ENCODE measurements at regions not wholly inside any gene's neighbourhood (a gene's known extent, or its start where the extent isn't known, plus 50 kb on each side); places are given as distances from the start of the nearest gene placed in this dataset.

DNA sequence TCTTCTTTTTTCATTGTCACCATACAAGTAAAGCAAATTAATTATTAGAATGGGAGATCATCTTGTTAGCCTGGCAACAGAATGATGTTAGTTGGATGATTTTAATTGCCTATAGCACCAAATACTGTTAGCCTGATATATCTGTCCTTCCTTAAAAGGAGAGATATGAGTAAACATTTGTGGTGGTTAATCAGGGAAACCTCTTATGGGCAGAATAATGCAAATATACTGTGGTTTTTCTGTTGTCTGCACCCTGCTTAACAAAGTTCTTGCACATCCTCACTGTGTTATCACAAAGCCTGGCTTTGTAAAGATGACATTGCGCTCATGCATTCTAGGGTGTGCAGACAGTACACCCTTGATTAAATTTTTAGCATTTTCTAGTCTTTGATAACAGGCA is 254.9 kb upstream of the SMC2 start:
- no peak for DNase-seq
- H3K9ac ChIP-seq (ENCODE audit: low read length), result no peak overlapping the region
- no peaks in the 10 kb centered on the region for H3K9me2 ChIP-seq (replicated peaks; ENCODE audit: low read length)
- no peaks in the 10 kb centered on the region for H4K20me1 ChIP-seq (ENCODE audit: low read length)
- no peaks in the 10 kb centered on the region for H3K9me3 ChIP-seq (ENCODE audit: low read length)
- H2AFZ ChIP-seq (ENCODE audit: low read length), result no peak overlapping the region
- no TSS peak for BruUV-seq (replicated peaks)
- ATAC-seq, result no peak
- H3K4me1 ChIP-seq (ENCODE audit: insufficient read depth, low read length), result no peaks in the 10 kb centered on the region
- no peaks in the 10 kb centered on the region for H3K36me3 ChIP-seq (ENCODE audit: low read depth, low read length)
- no peaks in the 10 kb centered on the region for H3K27me3 ChIP-seq (ENCODE audit: low read length)
- TF ChIP-seq EZH2phosphoT487 (IDR thresholded peaks at IDR 0.05; ENCODE audit: borderline replicate concordance, low read length) (no peak), EZH2 (IDR thresholded peaks at IDR 0.05; ENCODE audit: low read length, unreplicated experiment) (no peak)
- TF ChIP-seq, protein P1, sequence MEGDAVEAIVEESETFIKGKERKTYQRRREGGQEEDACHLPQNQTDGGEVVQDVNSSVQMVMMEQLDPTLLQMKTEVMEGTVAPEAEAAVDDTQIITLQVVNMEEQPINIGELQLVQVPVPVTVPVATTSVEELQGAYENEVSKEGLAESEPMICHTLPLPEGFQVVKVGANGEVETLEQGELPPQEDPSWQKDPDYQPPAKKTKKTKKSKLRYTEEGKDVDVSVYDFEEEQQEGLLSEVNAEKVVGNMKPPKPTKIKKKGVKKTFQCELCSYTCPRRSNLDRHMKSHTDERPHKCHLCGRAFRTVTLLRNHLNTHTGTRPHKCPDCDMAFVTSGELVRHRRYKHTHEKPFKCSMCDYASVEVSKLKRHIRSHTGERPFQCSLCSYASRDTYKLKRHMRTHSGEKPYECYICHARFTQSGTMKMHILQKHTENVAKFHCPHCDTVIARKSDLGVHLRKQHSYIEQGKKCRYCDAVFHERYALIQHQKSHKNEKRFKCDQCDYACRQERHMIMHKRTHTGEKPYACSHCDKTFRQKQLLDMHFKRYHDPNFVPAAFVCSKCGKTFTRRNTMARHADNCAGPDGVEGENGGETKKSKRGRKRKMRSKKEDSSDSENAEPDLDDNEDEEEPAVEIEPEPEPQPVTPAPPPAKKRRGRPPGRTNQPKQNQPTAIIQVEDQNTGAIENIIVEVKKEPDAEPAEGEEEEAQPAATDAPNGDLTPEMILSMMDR (conservative IDR thresholded peaks at IDR 0.05; ENCODE audit: low read depth, low read length), result no peak
- no peak overlapping the region for H3K4me2 ChIP-seq (ENCODE audit: low read length)
- no peak overlapping the region for H3K27ac ChIP-seq (ENCODE audit: low read length)
- CTCF ChIA-PET, result no interaction called here
- intact Hi-C loops (cut with micrococcal nuclease), result no loop called here
- POLR2A ChIA-PET (ENCODE audit: unreplicated experiment), result no interaction called here
- no peaks in the 10 kb centered on the region for H3K79me2 ChIP-seq (ENCODE audit: low read length)
- H3F3A ChIP-seq (ENCODE audit: low read length, unreplicated experiment), result no peaks in the 10 kb centered on the region
- H3K4me3 ChIP-seq (ENCODE audit: low read length), result no peak overlapping the region

DNA sequence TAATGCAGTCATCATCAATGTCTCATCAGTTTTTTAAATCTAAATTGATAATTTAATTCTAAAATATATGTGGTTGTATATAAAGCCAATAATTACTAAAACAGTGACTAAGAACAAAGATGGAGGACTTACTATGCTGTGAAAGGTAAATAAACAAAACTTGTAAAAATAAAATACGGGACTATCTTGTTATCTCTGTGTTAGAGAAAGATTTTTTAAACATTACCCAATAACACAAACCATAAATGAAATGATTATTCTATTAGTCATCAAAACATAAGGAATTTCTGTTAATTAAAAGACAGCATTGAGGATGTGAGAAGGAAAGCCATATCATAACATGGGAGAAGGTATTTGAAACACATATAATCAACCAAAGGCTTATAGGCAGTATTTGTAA is 226.2 kb upstream of the SMC2 start:
- DNase-seq (no peak), ATAC-seq (no peak)
- intact Hi-C loops (cut with micrococcal nuclease), result no loop called here
- no peaks in the 10 kb centered on the region for H3K4me1 ChIP-seq (ENCODE audit: insufficient read depth, low read length)
- no peaks in the 10 kb centered on the region for H4K20me1 ChIP-seq (ENCODE audit: low read length)
- H3K79me2 ChIP-seq (ENCODE audit: low read length), result no peaks in the 10 kb centered on the region
- no peak overlapping the region for H3K27ac ChIP-seq (ENCODE audit: low read length)
- H3K27me3 ChIP-seq (ENCODE audit: low read length), result no peaks in the 10 kb centered on the region
- no peak overlapping the region for H3K9ac ChIP-seq (ENCODE audit: low read length)
- CTCF ChIA-PET, result no interaction called here
- no peak overlapping the region for H2AFZ ChIP-seq (ENCODE audit: low read length)
- H3K9me2 ChIP-seq (replicated peaks; ENCODE audit: low read length), result no peaks in the 10 kb centered on the region
- POLR2A ChIA-PET (ENCODE audit: unreplicated experiment), result no interaction called here
- BruUV-seq (replicated peaks), result no TSS peak
- H3F3A ChIP-seq (ENCODE audit: low read length, unreplicated experiment), result no peaks in the 10 kb centered on the region
- no peak overlapping the region for H3K4me3 ChIP-seq (ENCODE audit: low read length)
- H3K36me3 ChIP-seq (ENCODE audit: low read depth, low read length), result no peaks in the 10 kb centered on the region
- TF ChIP-seq EZH2phosphoT487 (IDR thresholded peaks at IDR 0.05; ENCODE audit: borderline replicate concordance, low read length), result no peak
- H3K4me2 ChIP-seq (ENCODE audit: low read length), result no peak overlapping the region
- H3K9me3 ChIP-seq (ENCODE audit: low read length), result no peaks in the 10 kb centered on the region

DNA sequence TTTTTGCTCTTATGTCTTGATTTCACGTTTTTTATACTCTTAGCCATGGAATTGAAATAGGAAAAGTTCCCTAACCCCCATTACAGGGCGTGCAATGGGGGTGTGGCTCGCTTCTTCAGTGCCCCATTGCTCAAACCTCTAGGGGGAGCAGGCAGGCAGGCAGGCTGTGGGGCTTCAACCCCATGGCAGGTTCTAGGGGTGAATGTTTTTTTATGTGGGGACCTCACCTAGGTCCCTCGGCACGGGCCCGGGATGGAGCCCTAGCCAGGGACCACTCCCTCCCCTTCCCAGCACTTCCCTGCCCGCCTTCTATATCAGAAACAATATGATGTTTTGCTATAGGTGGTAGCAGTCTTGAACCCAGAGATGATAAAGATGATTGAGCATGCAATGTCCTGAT is 221.3 kb upstream of the SMC2 start:
- no TSS peak for BruUV-seq (replicated peaks)

More for the DNA sequence above, 221.3 kb upstream of the SMC2 start:
- ATAC-seq (no peak), DNase-seq (no peak)
- H3K4me1 ChIP-seq (ENCODE audit: insufficient read depth, low read length), result no peaks in the 10 kb centered on the region
- H3K4me3 ChIP-seq (ENCODE audit: low read length), result no peak overlapping the region
- H3K36me3 ChIP-seq (ENCODE audit: low read depth, low read length), result no peaks in the 10 kb centered on the region
- no peaks in the 10 kb centered on the region for H4K20me1 ChIP-seq (ENCODE audit: low read length)
- no peak overlapping the region for H3K4me2 ChIP-seq (ENCODE audit: low read length)
- POLR2A ChIA-PET (ENCODE audit: unreplicated experiment), result no interaction called here
- no peaks in the 10 kb centered on the region for H3K9me2 ChIP-seq (replicated peaks; ENCODE audit: low read length)
- TF ChIP-seq EZH2 (IDR thresholded peaks at IDR 0.05; ENCODE audit: low read length, unreplicated experiment), result no peak
- TF ChIP-seq, protein P1 (conservative IDR thresholded peaks at IDR 0.05; ENCODE audit: low read depth, low read length), result no peak
- TF ChIP-seq EZH2phosphoT487 (IDR thresholded peaks at IDR 0.05; ENCODE audit: borderline replicate concordance, low read length), result no peak
- intact Hi-C loops (cut with micrococcal nuclease), result no loop called here
- no peaks in the 10 kb centered on the region for H3K27me3 ChIP-seq (ENCODE audit: low read length)
- no peak overlapping the region for H3K27ac ChIP-seq (ENCODE audit: low read length)
- no peaks in the 10 kb centered on the region for H3F3A ChIP-seq (ENCODE audit: low read length, unreplicated experiment)
- H2AFZ ChIP-seq (ENCODE audit: low read length), result no peak overlapping the region
- no peaks in the 10 kb centered on the region for H3K9me3 ChIP-seq (ENCODE audit: low read length)
- CTCF ChIA-PET, result no interaction called here
- H3K79me2 ChIP-seq (ENCODE audit: low read length), result no peaks in the 10 kb centered on the region
- H3K9ac ChIP-seq (ENCODE audit: low read length), result no peak overlapping the region
